ENCODE measurements at regions not wholly inside any gene's neighbourhood (a gene's known extent, or its start where the extent isn't known, plus 50 kb on each side); places are given as distances from the start of the nearest gene placed in this dataset.

GRCh38 chr10:94200146-94200837, 162.4 kb downstream of the NOC3L start:
- no peak for TF ChIP-seq CTCF (IDR thresholded peaks at IDR 0.05)
- no peak for TF ChIP-seq POLR2A (IDR thresholded peaks at IDR 0.05)
